ENCODE measurements at regions not wholly inside any gene's neighbourhood (a gene's known extent, or its start where the extent isn't known, plus 50 kb on each side); places are given as distances from the start of the nearest gene placed in this dataset.

DNA sequence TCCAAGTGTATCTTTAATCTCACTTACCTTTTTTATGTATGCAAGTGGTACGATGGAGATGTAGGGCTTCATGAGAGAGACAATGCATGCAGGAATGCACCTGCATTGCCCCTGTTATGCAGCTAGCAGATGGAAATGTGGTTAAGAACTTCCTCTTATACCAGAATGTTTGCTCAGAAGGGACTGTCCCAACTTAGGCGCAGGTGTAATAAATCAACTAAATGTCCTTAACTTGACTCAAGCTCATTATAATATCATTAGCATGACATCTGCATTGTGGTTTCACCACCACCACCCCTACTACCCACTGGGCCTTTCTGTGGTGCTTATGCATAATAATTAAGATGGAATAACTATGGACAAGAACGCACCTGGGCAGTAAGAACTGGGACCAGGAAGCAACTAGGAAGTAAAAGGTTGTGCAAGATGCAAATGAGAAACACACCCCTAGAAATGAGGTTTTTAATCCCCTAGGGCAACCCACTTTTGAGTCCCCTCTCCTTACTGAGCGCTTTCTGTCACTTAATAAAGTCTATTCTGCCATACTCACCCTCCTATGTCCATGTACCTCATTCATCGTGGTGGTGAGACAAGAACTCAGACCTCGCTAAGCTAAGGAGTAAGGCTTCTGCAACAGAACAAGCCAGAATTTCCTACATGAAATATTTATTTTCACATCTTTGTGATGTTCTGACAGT, 1103.3 kb upstream of the B3GALT2 start:
- DNase-seq: peak; percentile 51

DNA sequence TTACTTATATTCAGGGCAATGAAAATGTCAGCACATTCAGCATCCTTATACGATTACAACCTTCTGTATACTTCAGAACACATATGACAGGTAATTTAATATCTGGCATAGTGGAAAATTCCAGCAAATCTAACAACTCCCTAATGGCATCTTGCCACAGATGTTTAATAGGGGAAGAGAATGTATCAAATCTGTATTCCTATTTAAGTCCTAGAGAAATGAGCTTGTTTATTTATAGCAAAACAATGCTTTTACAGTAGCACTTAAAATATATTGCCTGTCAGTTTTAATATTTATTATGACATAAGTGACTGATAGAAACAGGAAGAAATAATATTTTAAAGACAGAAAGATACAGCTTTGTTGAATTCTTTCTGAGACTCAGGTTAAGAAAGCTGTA, 1101.8 kb upstream of the B3GALT2 start:
- no peak for DNase-seq

DNA sequence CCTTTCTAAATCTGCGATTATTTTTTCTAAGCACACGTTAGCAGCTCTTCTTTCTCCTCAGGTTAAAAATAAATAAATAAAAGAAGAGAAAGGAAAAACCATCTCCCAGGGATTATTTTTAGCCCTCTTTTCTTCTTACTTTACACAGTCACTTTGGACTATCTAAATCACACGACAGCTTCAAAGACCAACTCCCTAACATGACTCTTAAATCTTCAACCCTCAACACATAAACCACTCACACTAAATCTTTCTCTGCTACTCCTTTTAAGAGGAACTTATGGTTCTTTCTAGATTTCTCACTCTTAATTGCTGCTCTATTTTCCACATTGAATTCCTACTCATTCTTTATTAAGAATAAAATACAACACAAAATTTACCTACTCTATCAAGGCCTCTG, 1095.0 kb upstream of the B3GALT2 start:
- DNase-seq: no peak

DNA sequence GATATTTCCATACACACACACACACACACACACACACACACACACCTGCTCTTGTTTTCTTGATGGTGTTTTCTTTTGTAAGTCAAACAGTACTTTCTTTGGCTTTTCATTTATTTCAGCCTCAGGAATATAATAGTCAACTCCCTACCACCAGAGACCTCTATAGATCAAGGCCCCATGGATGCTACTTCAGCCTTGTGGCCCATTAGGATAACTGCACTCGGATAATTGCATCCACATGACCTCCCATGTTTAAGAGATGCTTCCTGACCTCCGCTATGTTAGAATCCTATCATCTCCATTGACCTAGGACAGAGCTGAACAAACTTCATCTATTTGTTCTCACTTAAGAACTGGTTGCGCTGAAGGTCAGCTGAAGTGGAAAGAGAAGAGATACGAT, 1094.0 kb upstream of the B3GALT2 start:
- no peak for DNase-seq

DNA sequence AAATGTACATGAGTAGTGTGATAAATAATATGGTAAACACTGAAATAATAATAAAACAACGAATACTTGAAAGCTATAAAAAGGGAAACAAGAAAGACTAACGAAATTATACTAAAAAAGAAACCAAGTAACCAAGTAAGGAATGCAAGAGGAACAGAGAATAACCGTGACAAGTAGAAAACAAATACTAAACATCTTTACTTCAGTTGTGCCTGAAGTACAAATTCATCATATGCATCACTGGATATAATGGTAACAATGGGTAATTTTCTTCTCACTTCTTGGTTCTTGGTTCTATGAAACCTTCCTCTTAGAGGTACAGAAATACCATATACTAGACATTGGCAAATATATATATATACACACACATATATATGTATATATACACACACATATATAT, 1093.6 kb upstream of the B3GALT2 start:
- no peak for DNase-seq

DNA sequence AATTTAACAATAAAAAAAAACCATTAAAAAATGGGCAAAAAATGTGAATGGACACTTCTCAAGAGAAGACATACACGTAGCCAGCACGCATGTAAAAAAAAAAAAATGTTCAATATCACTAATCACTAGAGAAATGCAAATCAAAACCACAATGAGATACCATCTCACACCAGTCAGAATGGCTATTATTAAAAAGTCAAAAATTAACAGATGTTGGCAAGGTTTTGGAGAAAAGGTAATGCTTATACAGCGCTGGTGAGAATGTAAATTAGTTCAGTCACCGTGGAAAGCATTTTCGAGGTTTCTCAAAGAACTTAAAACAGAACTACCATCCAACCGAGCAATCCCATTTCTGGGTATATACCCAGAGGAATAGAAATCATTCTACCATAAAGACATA, 1091.5 kb upstream of the B3GALT2 start:
- DNase-seq: no peak

DNA sequence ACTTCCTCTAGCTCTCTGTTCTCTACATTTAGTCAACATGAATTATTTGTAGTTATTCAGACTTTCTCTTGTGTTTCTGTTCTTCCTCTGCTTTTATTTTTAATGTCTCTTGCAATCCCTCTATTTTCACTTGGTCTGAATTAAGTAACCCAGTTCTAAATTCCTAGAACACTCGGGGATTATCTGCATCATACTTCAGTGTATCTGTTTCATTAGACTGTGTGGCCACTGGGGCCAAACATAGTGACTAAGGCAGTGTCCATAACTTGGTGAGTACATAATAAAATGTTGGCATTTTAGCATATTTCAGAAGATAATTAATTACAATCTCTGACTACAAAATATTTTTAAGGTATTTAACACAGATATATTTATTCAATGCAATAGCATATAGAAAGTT, 1087.2 kb upstream of the B3GALT2 start:
- no peak for DNase-seq

DNA sequence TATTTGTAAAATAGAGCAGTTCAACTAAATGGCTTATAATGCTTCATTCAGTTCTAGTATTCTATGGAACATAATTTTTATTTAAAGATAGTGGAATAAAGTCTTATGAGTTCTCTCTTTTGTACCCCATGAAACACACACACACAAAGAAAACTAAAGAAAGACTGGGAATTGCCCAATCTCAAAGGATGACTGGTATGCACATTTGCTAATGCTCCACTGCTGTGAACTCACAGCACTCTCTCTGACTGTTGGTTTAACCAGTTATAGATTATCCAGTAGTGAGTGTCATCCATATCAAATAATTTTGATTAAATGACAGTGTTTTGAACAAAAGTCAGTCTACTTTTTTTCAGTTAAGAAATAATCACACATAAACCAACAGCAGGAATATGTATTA, 1082.4 kb upstream of the B3GALT2 start:
- DNase-seq: no peak

DNA sequence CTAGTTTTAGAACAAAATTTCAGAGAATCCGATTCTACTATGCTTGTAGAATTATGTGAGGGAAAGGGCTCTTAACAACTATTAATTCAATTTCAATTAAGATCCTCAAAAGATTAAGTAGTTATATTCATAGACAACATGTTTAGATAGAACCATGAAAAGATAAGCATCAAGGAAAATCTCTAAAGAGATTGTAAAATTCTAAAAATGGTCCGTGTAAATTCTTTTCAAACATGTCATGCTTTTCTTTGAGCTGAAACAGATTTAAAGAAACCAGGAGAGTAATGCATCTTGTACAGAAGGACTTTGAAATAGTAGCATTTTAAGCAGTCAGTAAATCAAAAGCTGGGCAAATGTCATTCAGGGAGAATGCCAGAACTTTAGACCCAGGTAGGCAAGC, 1080.6 kb upstream of the B3GALT2 start:
- no peak for DNase-seq

DNA sequence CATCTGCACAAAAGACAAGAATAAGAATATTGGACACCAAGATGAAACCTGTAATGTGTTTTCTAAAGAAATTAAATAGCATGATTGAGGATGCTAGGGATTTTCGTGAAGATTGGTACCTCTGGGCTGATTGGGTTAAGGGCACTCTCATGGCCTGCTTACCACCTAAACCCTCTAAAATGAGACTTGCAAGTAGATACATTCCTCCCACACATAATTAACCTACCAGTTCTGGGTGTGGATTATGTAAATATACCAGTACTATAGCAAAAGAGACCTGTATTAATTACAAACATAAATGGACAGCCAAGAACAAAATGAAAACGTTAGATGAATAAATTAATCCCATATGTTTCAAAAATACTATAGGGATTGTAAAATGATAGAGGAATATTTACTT, 1069.6 kb upstream of the B3GALT2 start:
- no peak for DNase-seq

DNA sequence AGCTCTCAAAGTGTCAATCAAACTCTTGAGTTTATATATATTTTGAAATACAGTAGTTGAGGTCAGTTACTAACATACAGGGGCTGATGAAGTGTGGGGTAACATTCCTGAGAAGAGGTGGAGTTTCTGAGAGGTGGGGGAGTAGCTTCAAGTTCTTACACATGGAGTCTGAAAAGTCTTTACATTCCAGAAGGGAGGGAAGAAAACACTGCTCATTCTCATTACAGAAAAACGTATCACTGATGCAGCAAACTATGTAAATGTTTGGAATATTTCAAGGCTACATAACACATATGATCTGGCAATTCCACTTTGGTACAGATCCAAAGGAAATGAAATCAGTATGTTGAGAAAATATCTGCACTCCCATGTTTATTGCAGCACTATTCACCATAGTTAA, 1065.8 kb upstream of the B3GALT2 start:
- DNase-seq: no peak

DNA sequence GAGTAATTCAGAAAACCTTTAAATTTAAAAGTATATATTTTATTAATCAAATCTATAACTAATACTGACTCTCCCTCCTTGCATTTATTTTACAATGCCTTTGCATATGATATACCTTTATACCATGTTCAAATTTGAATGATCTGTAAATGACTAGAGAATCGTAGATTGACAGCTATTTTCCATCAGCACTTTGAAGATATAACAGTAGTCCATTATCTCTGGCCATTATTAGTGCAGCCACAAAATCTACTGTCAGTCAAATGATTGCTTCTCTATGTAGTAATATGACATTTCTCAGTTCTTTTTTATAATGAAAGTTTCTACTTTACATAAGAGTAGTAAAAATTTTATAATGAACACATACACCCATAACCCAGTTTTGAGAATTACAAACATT, 1054.8 kb upstream of the B3GALT2 start:
- DNase-seq: no peak

DNA sequence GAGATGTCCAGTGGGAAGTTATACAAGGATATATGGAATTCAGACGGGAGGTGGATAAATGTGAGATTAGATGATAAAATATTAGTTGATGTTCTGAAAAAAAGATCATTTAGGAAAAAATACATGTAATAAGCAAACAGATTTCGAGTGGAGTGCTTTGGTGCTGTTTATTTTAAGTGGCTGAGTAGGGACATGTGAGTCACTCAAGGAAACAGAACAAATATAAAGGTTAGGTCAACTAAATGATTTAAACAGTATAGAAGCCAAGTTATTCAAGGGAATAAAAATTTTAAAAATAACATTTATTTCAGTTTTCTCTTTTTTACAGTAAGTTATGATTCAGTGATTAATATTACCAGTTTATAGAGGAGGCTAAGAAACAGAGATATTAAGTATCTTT, 1046.7 kb upstream of the B3GALT2 start:
- DNase-seq: no peak

DNA sequence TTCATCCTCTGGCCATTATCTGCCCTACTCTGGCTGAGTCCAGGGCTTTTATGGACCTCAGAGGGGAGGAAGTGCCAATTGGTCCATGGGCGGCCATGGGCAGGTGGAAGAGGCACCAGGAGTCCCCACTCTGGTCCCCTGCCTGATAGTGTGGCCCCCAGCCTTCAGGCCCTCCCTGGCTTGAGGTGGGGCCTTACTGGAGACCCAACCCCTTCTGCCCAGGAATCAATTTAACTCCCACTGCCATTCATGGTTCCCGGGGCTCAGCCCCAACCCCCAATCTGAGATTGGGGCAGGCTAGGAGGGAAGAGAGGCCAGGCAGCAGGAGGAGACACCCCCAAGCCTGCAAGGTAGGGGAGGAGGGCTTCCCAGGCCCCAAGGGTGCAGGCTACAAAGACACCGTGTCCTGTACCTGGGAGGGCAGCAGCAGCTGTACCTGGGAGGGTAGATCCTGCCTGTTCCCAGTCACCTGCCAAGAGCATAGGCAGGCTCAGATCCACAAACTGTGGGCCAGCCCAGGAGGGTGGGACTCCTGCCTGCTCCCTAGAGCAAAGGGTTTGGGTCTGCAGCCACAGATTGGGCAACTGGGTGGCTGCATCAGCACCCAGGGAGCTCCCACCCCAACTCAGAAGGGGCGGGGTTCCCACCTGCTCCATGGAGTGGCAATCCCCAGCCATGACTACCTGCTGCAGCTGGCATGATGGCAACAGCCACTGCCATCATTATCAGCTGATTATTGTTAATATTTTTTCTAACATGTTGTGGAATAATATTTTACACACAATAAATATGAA, 1044.1 kb upstream of the B3GALT2 start:
- no peak for DNase-seq

DNA sequence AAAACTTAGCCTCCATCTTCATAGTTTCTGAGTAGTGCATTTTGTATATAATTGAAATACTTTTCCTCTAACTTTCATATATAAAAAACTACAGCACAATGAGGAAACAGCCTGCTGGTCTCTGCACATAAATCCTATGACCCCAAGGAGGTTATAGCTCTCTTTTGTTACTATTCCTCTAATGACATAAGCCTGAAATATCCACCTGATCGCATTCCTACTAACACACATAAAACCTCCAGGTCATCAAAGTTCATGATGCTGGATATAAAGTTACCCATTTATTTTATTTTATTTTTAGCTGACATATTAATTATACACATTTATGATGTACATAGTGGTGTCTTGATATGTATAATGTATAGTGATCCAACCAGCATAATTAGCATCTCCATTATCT, 1042.0 kb upstream of the B3GALT2 start:
- DNase-seq: no peak

DNA sequence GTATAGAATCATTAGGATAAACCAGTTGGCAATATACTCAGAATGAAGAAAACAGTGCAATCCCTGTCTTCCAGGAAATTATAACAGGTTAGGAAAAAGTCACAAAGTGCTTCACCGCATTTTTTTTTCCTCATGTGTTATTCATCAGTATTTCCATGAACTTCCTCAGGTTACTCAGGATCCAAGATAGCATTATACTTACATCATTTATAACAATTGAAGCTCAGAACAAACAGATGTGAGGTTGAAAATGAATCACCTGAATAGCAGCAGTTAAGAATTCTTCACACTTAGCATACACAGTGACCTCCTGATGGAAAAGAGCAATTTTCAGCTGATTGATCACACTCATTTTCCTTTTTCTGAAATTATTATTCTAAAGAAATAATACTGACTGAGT, 1040.7 kb upstream of the B3GALT2 start:
- DNase-seq: no peak

DNA sequence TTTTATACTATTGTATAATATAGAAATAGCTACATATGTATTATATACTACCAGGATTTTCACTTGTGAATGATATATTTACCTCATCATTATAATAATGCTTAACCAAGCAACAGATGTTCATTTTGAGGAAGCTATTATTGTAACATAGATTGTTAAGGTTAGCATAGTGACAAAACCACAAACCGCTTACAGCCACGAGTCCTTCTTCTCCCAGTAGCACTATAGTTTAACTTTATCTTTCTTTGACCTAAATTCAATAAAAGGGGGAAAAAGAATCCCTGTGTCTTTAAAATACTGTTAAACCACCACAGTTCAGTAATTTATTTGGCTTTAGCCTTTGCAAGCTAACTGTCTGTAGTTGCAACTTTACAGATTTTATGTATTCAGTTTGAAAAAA, 1039.4 kb upstream of the B3GALT2 start:
- DNase-seq: no peak

DNA sequence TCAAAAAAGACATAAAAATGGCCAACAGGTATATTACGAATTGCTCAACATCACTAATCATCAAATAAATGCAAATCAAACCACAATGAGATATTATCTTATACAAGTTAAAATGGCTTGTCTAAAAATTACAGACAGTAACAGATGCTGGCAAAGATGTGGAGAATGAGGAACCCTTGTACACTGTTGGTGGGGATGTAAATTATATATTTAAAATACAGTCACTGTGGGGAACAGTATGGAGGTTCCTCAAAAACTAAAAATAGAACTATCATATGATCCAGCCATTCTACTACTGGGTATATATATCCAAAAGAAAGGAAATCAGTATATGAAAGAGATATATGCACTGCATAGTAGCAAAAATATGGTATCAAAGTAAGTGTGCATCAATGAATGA, 1037.2 kb upstream of the B3GALT2 start:
- no peak for DNase-seq

DNA sequence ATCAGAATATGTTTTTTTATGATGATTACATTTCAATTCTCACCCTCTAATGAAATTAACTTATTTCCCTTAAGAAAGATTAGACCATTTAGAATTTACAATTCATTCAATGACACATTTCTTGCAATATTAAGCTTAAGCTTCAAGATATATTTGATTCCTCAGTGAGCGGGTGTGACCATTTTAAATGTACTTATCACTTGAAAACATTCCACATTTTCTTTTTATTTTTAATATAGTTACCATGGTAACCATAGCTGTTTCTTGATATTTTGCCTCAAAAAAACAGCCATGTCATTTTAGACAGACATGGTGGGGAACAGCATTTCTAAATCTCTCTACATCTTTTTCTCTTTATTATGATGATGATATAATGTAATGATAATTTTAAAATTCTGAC, 1029.0 kb upstream of the B3GALT2 start:
- no peak for DNase-seq

DNA sequence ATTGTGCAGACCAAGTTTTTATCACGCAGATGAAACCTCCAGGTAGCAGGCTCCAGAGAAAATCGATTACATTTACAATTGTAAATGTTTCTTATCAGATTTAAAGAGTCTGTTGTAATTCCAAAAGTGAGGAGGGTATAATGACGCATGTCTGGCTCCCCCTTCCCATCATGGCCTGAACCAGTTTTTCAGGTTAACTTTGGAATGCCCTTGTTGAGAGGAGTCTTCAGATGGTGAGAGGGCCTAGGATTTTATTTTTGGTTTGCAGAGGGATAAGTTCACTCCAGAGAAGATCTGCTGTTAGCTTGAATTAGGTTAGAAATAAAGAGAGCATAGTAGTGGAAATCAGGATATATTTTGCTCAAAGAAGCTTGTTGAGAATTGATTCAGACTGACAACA, 1028.3 kb upstream of the B3GALT2 start:
- DNase-seq: no peak

DNA sequence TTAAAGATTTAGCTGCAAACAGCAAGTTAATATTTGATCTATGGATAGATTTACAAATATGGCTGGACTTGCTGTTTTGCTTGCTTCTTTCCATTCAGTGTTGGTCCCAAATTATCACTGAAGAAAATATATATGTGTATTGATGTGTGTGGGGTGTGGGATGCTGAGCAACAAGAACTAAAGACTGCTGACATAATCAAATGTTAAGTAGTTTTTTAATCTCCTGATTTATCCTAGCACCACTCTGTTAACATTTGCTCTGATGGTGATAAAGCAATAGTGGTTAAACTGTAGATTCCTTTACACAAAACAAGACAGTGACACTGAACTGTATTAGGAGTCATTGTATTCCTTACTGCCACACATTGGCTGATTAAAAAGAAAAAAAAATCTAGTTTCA, 1023.5 kb upstream of the B3GALT2 start:
- no peak for DNase-seq

DNA sequence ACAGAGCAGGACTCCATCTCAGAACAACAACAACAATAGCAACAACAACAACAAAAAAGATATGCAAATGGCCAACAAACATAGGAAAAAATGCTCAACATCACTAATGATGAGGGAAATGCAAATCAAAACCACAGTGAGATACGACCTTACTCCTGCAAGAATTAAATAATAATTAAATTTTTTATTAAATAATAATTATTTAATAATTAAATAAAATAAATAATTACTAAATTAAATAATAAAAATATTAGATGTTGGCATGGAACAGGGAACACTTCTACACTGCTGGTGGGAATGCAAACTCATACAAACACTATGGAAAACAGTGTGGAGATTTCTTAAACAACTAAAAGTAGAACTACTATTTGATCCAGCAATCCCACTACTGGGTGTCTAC, 1022.3 kb upstream of the B3GALT2 start:
- DNase-seq: no peak

DNA sequence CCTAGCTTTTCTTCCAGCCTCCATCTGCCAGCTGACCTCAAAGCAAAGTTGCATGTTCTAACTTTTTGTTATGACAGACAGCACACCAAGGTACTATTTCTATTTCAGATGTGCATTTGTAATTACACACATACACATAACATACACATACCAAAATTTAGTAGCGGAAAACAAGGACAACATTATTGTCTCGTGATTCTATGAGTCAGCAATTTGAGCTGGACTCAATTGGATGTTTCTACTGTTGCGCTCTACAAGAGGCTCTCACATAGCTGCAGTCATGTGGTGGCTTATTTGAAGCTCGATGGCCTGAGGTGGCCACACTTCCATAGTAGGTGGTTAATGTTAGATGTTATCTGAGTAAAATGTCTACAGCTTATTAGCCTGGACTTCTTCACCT, 1010.1 kb upstream of the B3GALT2 start:
- no peak for DNase-seq

DNA sequence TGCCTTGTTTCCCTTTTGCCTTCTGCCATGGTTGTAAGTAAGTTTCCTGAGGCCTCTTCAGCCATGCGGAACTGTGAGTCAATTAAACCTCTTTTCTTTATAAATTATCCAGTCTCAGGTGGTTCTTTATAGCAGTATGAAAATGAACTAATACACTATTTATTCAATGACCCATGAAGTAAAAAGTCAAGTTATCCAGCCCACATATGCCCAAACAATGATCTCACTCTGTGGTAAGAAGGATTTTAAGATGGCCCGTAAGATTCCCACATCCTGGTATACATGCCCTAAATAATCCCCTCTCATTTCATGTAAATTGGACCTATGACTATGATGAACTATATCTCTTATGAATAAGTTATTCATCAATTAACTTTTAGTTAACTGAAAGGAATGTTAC, 1008.3 kb upstream of the B3GALT2 start:
- DNase-seq: no peak

DNA sequence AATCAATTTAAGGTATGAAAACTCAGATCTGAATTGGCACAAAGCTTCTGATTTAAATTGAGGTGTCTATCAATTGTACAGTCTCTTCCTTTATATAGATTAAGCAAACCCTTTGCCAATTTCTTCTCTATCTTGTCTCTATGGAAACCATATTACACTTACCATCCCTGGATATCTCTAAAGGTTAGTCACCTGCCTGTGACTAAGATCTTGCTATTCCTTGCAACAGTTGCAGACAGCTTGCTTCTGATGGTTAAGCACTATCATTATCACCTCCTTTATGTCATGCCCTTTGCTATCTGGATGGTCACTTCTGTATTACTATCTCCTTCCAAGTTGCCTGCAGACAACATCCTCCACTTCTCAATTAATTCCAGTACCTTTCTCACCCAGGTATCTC, 998.6 kb upstream of the B3GALT2 start:
- DNase-seq: no peak
